Type B pancreatic cell (in vitro differentiated cells): ENCODE measurements at regions not wholly inside any gene's neighbourhood (a gene's known extent, or its start where the extent isn't known, plus 50 kb on each side); places are given as distances from the start of the nearest gene placed in this dataset.

ENCODE experiments used
- DNase-seq: peaks from one replicate; pipeline ENCODE4 v3.0.0; 2021; ENCODE audit warnings: mixed read lengths; ENCODE audit not compliant: unreplicated experiment; ENCODE audit errors: extremely low spot score
- H3K27ac Mint-ChIP-seq: 2 replicates; pipeline ENCODE4 v1.8.0; 2021; ENCODE audit warnings: mild to moderate bottlenecking, mixed read lengths
- H3K27me3 Mint-ChIP-seq: 2 replicates; pipeline ENCODE4 v1.8.0; 2021; ENCODE audit warnings: mixed read lengths
- H3K36me3 Mint-ChIP-seq: 2 replicates; pipeline ENCODE4 v1.8.0; 2021; ENCODE audit warnings: mixed read lengths
- H3K4me1 Mint-ChIP-seq: one replicate; pipeline ENCODE4 v1.8.0; 2021; ENCODE audit warnings: mixed read lengths; ENCODE audit not compliant: unreplicated experiment
- H3K4me3 Mint-ChIP-seq: 2 replicates; pipeline ENCODE4 v1.8.0; 2021; ENCODE audit warnings: mild to moderate bottlenecking, mixed read lengths
- H3K9me3 Mint-ChIP-seq: 2 replicates; pipeline ENCODE4 v1.8.0; 2021; ENCODE audit warnings: mixed read lengths
- TF ChIP-seq, protein P1 (sequence below): fragments of 200-600 bp; sonication (generic); conservative IDR thresholded peaks from 2 replicates; pipeline ENCODE4 v1.5.0; 2021; ENCODE audit warnings: antibody characterized with exemption, mild to moderate bottlenecking

DNA sequence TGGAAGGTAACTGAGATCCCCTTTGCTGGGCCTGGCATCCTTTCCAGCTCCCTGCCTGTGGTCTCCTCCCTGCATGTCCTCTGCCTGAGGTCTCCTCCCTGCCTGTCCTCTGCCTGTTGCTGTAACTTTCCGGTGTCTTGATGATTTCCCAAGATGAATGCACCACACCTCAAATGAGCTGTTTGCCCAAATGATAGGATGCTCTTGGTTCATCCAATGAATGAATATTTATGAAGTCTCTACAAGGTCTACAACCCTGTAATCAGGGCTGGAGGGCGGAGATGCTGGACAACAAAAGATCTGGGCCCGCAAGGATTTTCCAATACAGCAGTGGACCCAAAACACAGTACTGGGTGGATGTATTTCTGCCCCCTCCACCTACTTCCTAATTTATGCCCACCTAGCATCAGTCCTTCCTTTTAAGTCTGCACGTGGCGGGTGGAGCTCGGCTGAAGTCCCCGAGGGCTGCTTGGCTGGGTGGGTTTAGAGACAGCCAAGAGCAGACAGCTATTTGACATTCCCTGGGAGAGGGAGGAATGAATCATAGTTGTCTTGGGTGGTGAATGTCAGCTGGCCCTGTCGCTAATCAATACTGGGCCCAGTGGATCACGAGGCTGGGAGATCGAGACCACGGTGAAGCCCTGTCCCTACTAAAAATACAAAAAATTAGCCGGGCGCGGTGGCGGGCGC lies 60.3 kb upstream of the GRHL3 start:
- DNase-seq, result no peak
- peaks cover 7% of the 10 kb centered on the region for H3K27me3 Mint-ChIP-seq
- H3K9me3 Mint-ChIP-seq, result peaks cover 5% of the 10 kb centered on the region
- no peaks in the 10 kb centered on the region for H3K4me1 Mint-ChIP-seq
- TF ChIP-seq, protein P1, sequence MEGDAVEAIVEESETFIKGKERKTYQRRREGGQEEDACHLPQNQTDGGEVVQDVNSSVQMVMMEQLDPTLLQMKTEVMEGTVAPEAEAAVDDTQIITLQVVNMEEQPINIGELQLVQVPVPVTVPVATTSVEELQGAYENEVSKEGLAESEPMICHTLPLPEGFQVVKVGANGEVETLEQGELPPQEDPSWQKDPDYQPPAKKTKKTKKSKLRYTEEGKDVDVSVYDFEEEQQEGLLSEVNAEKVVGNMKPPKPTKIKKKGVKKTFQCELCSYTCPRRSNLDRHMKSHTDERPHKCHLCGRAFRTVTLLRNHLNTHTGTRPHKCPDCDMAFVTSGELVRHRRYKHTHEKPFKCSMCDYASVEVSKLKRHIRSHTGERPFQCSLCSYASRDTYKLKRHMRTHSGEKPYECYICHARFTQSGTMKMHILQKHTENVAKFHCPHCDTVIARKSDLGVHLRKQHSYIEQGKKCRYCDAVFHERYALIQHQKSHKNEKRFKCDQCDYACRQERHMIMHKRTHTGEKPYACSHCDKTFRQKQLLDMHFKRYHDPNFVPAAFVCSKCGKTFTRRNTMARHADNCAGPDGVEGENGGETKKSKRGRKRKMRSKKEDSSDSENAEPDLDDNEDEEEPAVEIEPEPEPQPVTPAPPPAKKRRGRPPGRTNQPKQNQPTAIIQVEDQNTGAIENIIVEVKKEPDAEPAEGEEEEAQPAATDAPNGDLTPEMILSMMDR, result no peak
- no peak overlapping the region for H3K4me3 Mint-ChIP-seq
- no peaks in the 10 kb centered on the region for H3K36me3 Mint-ChIP-seq
- no peak overlapping the region for H3K27ac Mint-ChIP-seq

DNA sequence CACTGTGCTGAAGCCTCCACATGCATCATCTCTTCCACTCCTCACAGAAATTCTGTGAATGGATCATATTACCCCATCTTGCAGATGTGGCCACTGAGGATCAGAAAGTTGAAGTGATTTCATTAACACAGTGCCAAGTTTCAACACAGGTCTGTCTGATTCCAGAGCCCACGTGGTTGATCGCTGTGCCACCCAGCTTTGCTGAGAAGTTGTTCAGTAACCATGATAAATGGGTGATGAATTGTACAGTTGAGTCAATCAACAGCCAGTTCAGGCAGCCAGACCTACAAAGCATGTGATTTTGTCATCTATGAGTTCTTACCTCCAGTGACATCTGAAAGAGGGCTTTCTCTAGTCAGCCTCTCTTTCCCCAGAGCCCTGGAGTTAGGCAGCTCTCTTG lies 61.8 kb upstream of the GRHL3 start:
- Mint-ChIP-seq H3K36me3 (no peaks in the 10 kb centered on the region), H3K27me3 (peaks cover 7% of the 10 kb centered on the region), H3K27ac (no peak overlapping the region), H3K4me3 (no peak overlapping the region), H3K4me1 (no peaks in the 10 kb centered on the region), H3K9me3 (peaks cover 2% of the 10 kb centered on the region)
- TF ChIP-seq, protein P1, result no peak
- no peak for DNase-seq

DNA sequence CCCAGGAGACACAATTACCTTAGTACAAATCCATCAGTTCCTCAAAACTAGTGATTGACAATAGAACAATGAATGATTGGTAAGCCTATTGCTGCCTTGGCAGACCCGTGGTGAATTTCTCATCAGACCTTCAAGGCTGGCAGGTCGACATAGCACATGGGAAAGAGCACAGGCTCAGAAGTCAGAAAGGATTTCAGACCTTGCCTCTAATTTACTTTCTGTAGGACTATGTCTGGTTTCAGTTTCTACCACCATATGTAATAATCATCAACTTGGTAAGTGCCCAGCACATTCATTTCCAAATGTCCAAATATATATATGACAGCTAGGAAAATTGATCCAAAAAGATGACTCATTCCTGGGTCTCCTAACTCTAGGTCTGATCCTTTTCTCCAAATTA lies 62.5 kb upstream of the GRHL3 start:
- TF ChIP-seq, protein P1, result no peak
- no peaks in the 10 kb centered on the region for H3K4me1 Mint-ChIP-seq
- DNase-seq, result no peak
- H3K9me3 Mint-ChIP-seq, result no peaks in the 10 kb centered on the region
- no peak overlapping the region for H3K4me3 Mint-ChIP-seq
- H3K27ac Mint-ChIP-seq, result no peak overlapping the region
- peaks cover 7% of the 10 kb centered on the region for H3K27me3 Mint-ChIP-seq
- H3K36me3 Mint-ChIP-seq, result no peaks in the 10 kb centered on the region

DNA sequence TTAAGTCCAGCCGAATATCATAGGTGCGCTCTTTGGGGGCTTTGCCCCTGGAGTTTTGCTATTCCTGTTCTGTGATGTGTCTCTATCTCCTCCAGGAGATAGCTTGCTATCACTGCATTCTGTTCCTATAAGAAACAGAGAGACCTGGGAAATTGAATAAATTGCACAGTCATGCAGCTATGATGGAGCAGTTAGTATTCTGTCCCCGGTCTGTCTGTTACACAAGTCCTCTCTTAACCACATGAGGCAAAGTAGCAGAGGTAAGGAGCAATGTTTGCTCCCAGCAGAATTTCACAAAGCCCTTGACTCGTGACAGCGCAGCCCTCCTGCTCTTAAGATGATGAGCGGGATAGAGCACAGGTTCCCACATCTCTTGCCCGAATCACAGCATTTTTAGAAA lies 63.9 kb upstream of the GRHL3 start:
- H3K4me3 Mint-ChIP-seq, result no peak overlapping the region
- no peaks in the 10 kb centered on the region for H3K4me1 Mint-ChIP-seq
- TF ChIP-seq, protein P1, result no peak
- peaks cover 4% of the 10 kb centered on the region for H3K27me3 Mint-ChIP-seq
- no peaks in the 10 kb centered on the region for H3K9me3 Mint-ChIP-seq
- DNase-seq, result no peak
- H3K36me3 Mint-ChIP-seq, result no peaks in the 10 kb centered on the region
- no peak overlapping the region for H3K27ac Mint-ChIP-seq

DNA sequence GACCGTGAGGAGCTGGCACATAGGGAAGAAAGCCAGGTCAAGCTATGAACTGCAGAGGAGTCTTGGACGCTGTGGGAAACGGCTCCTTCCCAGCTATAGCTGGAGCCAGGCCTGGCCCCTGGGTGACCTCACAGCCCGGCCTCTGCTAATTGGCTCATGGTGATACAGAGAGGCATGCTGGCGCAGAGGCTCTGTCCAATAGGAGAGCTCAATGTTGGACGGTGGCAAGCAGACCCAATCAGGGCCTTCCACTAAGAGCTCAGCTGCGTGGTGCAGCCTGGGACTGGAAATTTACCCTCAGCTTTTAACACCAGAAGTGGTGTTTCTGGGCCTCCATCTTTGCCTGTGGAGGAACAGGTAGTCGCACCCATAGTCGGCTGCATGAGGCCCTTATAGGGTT lies 64.4 kb upstream of the GRHL3 start:
- Mint-ChIP-seq H3K4me1 (no peaks in the 10 kb centered on the region), H3K27ac (no peak overlapping the region), H3K36me3 (no peaks in the 10 kb centered on the region), H3K9me3 (no peaks in the 10 kb centered on the region), H3K27me3 (peaks cover 4% of the 10 kb centered on the region), H3K4me3 (no peak overlapping the region)
- TF ChIP-seq, protein P1, result no peak
- DNase-seq, result no peak

DNA sequence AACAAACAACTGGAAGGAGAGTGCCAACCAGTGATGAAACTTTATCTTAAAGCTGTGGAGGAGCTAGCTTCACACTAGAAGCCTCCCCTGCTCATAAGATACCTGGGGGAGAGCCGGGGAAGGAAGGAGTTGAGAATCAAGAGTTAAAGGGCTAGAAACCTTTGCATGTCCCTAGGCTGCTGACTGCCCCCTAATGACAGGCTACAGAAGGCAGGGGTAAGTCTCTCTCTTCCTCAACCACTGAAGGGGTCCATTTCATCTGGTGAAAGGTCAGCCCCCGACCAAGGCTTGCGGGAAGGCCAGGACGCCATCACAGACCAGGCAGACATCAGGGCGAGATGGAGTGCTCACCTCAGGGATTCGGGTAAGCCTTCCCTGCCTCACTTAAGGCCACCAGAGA lies 65.6 kb upstream of the GRHL3 start:
- no peak overlapping the region for H3K27ac Mint-ChIP-seq
- H3K4me3 Mint-ChIP-seq, result no peak overlapping the region
- H3K36me3 Mint-ChIP-seq, result no peaks in the 10 kb centered on the region
- DNase-seq, result no peak
- peaks cover 4% of the 10 kb centered on the region for H3K27me3 Mint-ChIP-seq
- H3K9me3 Mint-ChIP-seq, result no peaks in the 10 kb centered on the region
- TF ChIP-seq, protein P1, result no peak
- H3K4me1 Mint-ChIP-seq, result no peaks in the 10 kb centered on the region
